Astrocyte (in vitro differentiated cells and primary cell): ENCODE measurements at regions not wholly inside any gene's neighbourhood (a gene's known extent, or its start where the extent isn't known, plus 50 kb on each side); places are given as distances from the start of the nearest gene placed in this dataset.

Source experiments
- DNase-seq: peaks from one replicate; pipeline ENCODE4 v3.0.0-alpha.2; 2010; ENCODE audit warnings: low read depth
- FAIRE-seq: peaks from 2 replicates; lab custom pipeline; 2011; peaks lifted over from hg19 to GRCh38; lab: Jason Lieb, UNC
- H2AFZ ChIP-seq: 2 replicates; pipeline ENCODE4 v1.6.0; 2012; ENCODE audit warnings: low read depth, low read length, inconsistent platforms
- H3K27ac ChIP-seq: 2 replicates; pipeline ENCODE4 v1.5.1; 2011; ENCODE audit warnings: low read depth, low read length, inconsistent platforms
- H3K27me3 ChIP-seq: 2 replicates; pipeline ENCODE4 v1.6.0; 2011; ENCODE audit warnings: low read length, inconsistent platforms; ENCODE audit not compliant: insufficient read depth
- H3K36me3 ChIP-seq: 2 replicates; pipeline ENCODE4 v1.5.1; 2011; ENCODE audit warnings: low read length, inconsistent platforms; ENCODE audit not compliant: insufficient read depth
- H3K4me1 ChIP-seq: 2 replicates; pipeline ENCODE4 v1.5.1; 2011; ENCODE audit warnings: low read length, inconsistent platforms; ENCODE audit not compliant: insufficient read depth
- H3K4me2 ChIP-seq: 2 replicates; pipeline ENCODE4 v1.6.0; 2012; ENCODE audit warnings: low read length, inconsistent platforms
- H3K4me3 ChIP-seq: 2 replicates; pipeline ENCODE4 v1.5.1; 2011; ENCODE audit warnings: low read depth, mild to moderate bottlenecking, low read length, inconsistent platforms; ENCODE audit not compliant: insufficient read depth
- H3K79me2 ChIP-seq: 2 replicates; pipeline ENCODE4 v1.6.0; 2012; ENCODE audit warnings: mild to moderate bottlenecking, low read length, inconsistent platforms; ENCODE audit not compliant: insufficient read depth
- H3K9ac ChIP-seq: 2 replicates; pipeline ENCODE4 v1.6.0; 2012; ENCODE audit warnings: mild to moderate bottlenecking, low read length, inconsistent platforms
- H3K9me3 ChIP-seq: 2 replicates; pipeline ENCODE4 v1.5.1; 2012; ENCODE audit warnings: low read depth, mild to moderate bottlenecking, low read length, inconsistent platforms; ENCODE audit not compliant: insufficient read depth
- H4K20me1 ChIP-seq: 2 replicates; pipeline ENCODE4 v1.6.0; 2012; ENCODE audit warnings: low read length, inconsistent platforms; ENCODE audit not compliant: insufficient read depth
- H3K27ac Mint-ChIP-seq: one replicate; pipeline ENCODE4 v1.8.0; 2021; ENCODE audit warnings: mild to moderate bottlenecking, mixed read lengths; ENCODE audit not compliant: unreplicated experiment
- H3K27me3 Mint-ChIP-seq: one replicate; pipeline ENCODE4 v1.8.0; 2021; ENCODE audit warnings: low read depth, mixed read lengths; ENCODE audit not compliant: unreplicated experiment
- H3K36me3 Mint-ChIP-seq: one replicate; pipeline ENCODE4 v1.8.0; 2021; ENCODE audit warnings: low read depth, mixed read lengths; ENCODE audit not compliant: unreplicated experiment
- H3K4me1 Mint-ChIP-seq: one replicate; pipeline ENCODE4 v1.8.0; 2021; ENCODE audit warnings: low read depth, mixed read lengths; ENCODE audit not compliant: unreplicated experiment
- H3K4me3 Mint-ChIP-seq: one replicate; pipeline ENCODE4 v1.8.0; 2021; ENCODE audit warnings: mild to moderate bottlenecking, moderate library complexity, mixed read lengths; ENCODE audit not compliant: unreplicated experiment
- H3K9me3 Mint-ChIP-seq: one replicate; pipeline ENCODE4 v1.8.0; 2021; ENCODE audit warnings: mild to moderate bottlenecking, mixed read lengths; ENCODE audit not compliant: unreplicated experiment
- CTCF ChIP-seq: IDR thresholded peaks from 2 replicates; pipeline ENCODE4 v1.5.1; 2011; ENCODE audit warnings: low read depth, mild to moderate bottlenecking, inconsistent platforms, low read length, moderate library complexity; ENCODE audit not compliant: insufficient read depth
- EZH2 ChIP-seq: IDR thresholded peaks from 2 replicates; pipeline ENCODE4 v1.6.1; 2012; ENCODE audit warnings: mild to moderate bottlenecking, low read length, inconsistent platforms; ENCODE audit not compliant: insufficient read depth

- no peaks in the 10 kb centered on the region for H3K9me3 ChIP-seq
- peaks cover 4% of the 10 kb centered on the region for H3K9me3 Mint-ChIP-seq
- FAIRE-seq (no peak), DNase-seq (no peak)
- H3K27me3 ChIP-seq, result no peaks in the 10 kb centered on the region
- H3K27ac Mint-ChIP-seq, result peak overlapping the region; percentile 18
- TF ChIP-seq EZH2 (no peak), CTCF (no peak)
- H3K4me1 Mint-ChIP-seq, result peaks cover 11% of the 10 kb centered on the region
- no peak overlapping the region for H3K4me2 ChIP-seq
- H3K4me3 ChIP-seq, result no peak overlapping the region
- H3K4me1 ChIP-seq, result peaks cover 8% of the 10 kb centered on the region
- no peaks in the 10 kb centered on the region for H3K36me3 ChIP-seq
- no peak overlapping the region for H2AFZ ChIP-seq
- no peak overlapping the region for H3K9ac ChIP-seq
- H3K4me3 Mint-ChIP-seq, result no peak overlapping the region
- H3K27me3 Mint-ChIP-seq, result no peaks in the 10 kb centered on the region
- no peaks in the 10 kb centered on the region for H4K20me1 ChIP-seq
- H3K36me3 Mint-ChIP-seq, result peaks cover 2% of the 10 kb centered on the region
- H3K79me2 ChIP-seq, result no peaks in the 10 kb centered on the region
- H3K27ac ChIP-seq, result no peak overlapping the region
These were observed 171.0 kb downstream of the SLC16A9 start for GRCh38 chr10:59538623-59539022.

GRCh38 chr10:59537501-59537900, 172.1 kb downstream of the SLC16A9 start:
- Mint-ChIP-seq H3K4me1 (peaks cover 11% of the 10 kb centered on the region), H3K4me3 (no peak overlapping the region), H3K9me3 (peaks cover 4% of the 10 kb centered on the region), H3K27ac (peak overlapping the region; percentile 98), H3K27me3 (no peaks in the 10 kb centered on the region), H3K36me3 (peaks cover 2% of the 10 kb centered on the region)
- DNase-seq (no peak), FAIRE-seq (no peak)
- Histone ChIP-seq H3K79me2 (no peaks in the 10 kb centered on the region), H3K4me2 (no peak overlapping the region), H4K20me1 (no peaks in the 10 kb centered on the region), H3K9me3 (no peaks in the 10 kb centered on the region), H3K36me3 (no peaks in the 10 kb centered on the region), H3K27ac (no peak overlapping the region), H2AFZ (no peak overlapping the region), H3K4me3 (no peak overlapping the region), H3K9ac (no peak overlapping the region), H3K27me3 (no peaks in the 10 kb centered on the region), H3K4me1 (peaks cover 8% of the 10 kb centered on the region)
- TF ChIP-seq CTCF (no peak), EZH2 (no peak)

GRCh38 chr10:59536167-59537014, 173.3 kb downstream of the SLC16A9 start:
- no peak for FAIRE-seq
- Histone ChIP-seq H2AFZ (peak overlapping the region; percentile 6), H3K27ac (peak overlapping the region; percentile 65), H3K9ac (peak overlapping the region; percentile 34), H3K9me3 (no peaks in the 10 kb centered on the region), H4K20me1 (no peaks in the 10 kb centered on the region), H3K79me2 (no peaks in the 10 kb centered on the region), H3K36me3 (no peaks in the 10 kb centered on the region), H3K4me3 (no peak overlapping the region), H3K4me1 (peaks cover 8% of the 10 kb centered on the region), H3K27me3 (no peaks in the 10 kb centered on the region), H3K4me2 (peak overlapping the region; percentile 53)
- H3K4me3 Mint-ChIP-seq, result no peak overlapping the region
- H3K27ac Mint-ChIP-seq, result peak overlapping the region; percentile 98
- no peaks in the 10 kb centered on the region for H3K36me3 Mint-ChIP-seq
- H3K4me1 Mint-ChIP-seq, result peaks cover 11% of the 10 kb centered on the region
- peaks cover 2% of the 10 kb centered on the region for H3K27me3 Mint-ChIP-seq
- peaks cover 4% of the 10 kb centered on the region for H3K9me3 Mint-ChIP-seq
- TF ChIP-seq EZH2 (no peak), CTCF (no peak)
- DNase-seq, result peak; percentile 86
